ENCODE measurements at regions not wholly inside any gene's neighbourhood (a gene's known extent, or its start where the extent isn't known, plus 50 kb on each side); places are given as distances from the start of the nearest gene placed in this dataset.

DNA sequence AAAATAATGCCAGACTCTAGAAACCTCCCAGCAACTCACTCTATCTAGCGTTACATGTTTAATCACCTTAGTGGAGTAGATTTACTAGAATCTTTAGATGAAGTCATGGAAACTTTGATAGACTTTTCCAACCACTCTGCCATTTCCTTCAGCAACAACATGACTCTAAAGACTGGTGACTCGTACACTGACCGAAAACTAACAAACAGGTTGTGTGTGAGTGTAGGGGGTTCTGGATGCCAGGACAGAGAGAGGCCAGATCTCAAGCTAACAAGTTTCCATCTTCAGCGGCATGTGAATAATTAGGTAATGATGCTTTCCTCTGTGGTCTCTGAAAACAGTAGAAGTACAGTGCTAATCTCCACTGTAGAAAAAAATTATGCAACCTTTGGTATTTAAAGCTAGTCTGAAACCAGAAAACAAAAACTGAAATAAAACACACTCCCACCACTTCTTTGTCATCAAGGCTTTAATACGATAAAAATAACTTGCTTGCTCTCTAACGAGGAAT is 286.4 kb downstream of the PRDM5 start:
- Histone ChIP-seq H3K27me3 (ENCODE audit: insufficient read depth, low read length, poor library complexity, severe bottlenecking) (no peaks in the 10 kb centered on the region), H3K4me3 (ENCODE audit: low read length, poor library complexity, severe bottlenecking) (no peak overlapping the region), H3K4me2 (ENCODE audit: low read depth, low read length, poor library complexity, severe bottlenecking) (no peak overlapping the region), H3F3A (ENCODE audit: low read depth) (no peaks in the 10 kb centered on the region), H3K79me2 (ENCODE audit: insufficient read depth, low read length) (no peaks in the 10 kb centered on the region), H2AFZ (ENCODE audit: low read length) (no peak overlapping the region), H3K4me1 (ENCODE audit: insufficient read depth, low read length, poor library complexity, severe bottlenecking) (no peaks in the 10 kb centered on the region), H4K20me1 (ENCODE audit: insufficient read depth, low read length, poor library complexity, severe bottlenecking) (no peaks in the 10 kb centered on the region), H3K9me2 (replicated peaks; ENCODE audit: low read depth, low read length) (no peaks in the 10 kb centered on the region), H3K9ac (ENCODE audit: low read depth, low read length, poor library complexity, severe bottlenecking) (no peak overlapping the region), H3K36me3 (ENCODE audit: insufficient read depth, low read length) (no peaks in the 10 kb centered on the region), H3K9me3 (ENCODE audit: insufficient read depth, low read depth, low read length) (no peaks in the 10 kb centered on the region)
- TF ChIP-seq, protein P1, sequence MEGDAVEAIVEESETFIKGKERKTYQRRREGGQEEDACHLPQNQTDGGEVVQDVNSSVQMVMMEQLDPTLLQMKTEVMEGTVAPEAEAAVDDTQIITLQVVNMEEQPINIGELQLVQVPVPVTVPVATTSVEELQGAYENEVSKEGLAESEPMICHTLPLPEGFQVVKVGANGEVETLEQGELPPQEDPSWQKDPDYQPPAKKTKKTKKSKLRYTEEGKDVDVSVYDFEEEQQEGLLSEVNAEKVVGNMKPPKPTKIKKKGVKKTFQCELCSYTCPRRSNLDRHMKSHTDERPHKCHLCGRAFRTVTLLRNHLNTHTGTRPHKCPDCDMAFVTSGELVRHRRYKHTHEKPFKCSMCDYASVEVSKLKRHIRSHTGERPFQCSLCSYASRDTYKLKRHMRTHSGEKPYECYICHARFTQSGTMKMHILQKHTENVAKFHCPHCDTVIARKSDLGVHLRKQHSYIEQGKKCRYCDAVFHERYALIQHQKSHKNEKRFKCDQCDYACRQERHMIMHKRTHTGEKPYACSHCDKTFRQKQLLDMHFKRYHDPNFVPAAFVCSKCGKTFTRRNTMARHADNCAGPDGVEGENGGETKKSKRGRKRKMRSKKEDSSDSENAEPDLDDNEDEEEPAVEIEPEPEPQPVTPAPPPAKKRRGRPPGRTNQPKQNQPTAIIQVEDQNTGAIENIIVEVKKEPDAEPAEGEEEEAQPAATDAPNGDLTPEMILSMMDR (conservative IDR thresholded peaks at IDR 0.05; ENCODE audit: low read length) = no peak
- TF ChIP-seq EZH2phosphoT487 (IDR thresholded peaks at IDR 0.05; ENCODE audit: borderline replicate concordance) = no peak

DNA sequence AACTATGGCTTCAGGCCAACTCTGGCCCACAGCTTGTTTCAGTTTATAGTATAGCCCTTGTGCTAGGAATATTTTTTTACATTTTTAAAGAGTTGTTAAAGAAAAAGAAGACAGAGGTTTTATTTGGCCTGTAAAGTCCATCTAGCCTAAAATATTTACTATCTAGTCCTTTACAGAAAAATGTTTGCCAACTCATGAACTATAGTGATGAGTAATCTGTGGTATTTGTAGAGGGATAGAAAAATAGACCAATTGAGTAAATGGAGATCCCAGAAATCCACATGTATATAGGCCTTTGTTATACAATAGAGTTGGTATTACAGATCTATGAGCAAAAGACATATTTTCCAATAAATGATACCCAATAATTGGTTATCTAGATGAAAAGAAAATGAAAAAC is 288.7 kb downstream of the PRDM5 start:
- Histone ChIP-seq H2AFZ (ENCODE audit: low read length) (no peak overlapping the region), H3K27me3 (ENCODE audit: insufficient read depth, low read length, poor library complexity, severe bottlenecking) (no peaks in the 10 kb centered on the region), H3K4me3 (ENCODE audit: low read length, poor library complexity, severe bottlenecking) (no peak overlapping the region), H4K20me1 (ENCODE audit: insufficient read depth, low read length, poor library complexity, severe bottlenecking) (no peaks in the 10 kb centered on the region), H3K36me3 (ENCODE audit: insufficient read depth, low read length) (no peaks in the 10 kb centered on the region), H3F3A (ENCODE audit: low read depth) (no peaks in the 10 kb centered on the region), H3K4me1 (ENCODE audit: insufficient read depth, low read length, poor library complexity, severe bottlenecking) (no peaks in the 10 kb centered on the region), H3K79me2 (ENCODE audit: insufficient read depth, low read length) (no peaks in the 10 kb centered on the region), H3K4me2 (ENCODE audit: low read depth, low read length, poor library complexity, severe bottlenecking) (no peak overlapping the region), H3K9me3 (ENCODE audit: insufficient read depth, low read depth, low read length) (no peaks in the 10 kb centered on the region), H3K9me2 (replicated peaks; ENCODE audit: low read depth, low read length) (no peaks in the 10 kb centered on the region), H3K9ac (ENCODE audit: low read depth, low read length, poor library complexity, severe bottlenecking) (no peak overlapping the region)
- no peak for TF ChIP-seq EZH2phosphoT487 (IDR thresholded peaks at IDR 0.05; ENCODE audit: borderline replicate concordance)
- TF ChIP-seq, protein P1 (conservative IDR thresholded peaks at IDR 0.05; ENCODE audit: low read length) = no peak

DNA sequence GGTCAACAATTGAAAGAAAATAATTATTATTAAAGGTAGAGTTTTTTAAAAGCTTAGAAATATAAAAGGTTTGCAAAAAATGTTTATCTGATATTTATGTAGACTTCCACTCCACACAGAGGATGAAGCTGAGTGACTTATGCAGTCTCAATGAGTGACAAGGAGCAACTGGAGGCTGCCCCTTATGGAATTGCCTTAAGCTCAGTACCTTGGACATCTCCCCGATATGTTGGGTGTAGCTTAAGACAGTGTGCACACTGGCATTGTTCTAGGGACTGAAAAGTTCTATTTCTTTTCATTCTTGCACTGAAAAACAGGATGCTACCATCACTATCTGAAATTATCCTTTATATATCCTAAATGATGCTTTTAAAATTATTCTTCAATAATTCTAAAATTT is 292.1 kb downstream of the PRDM5 start:
- H3F3A ChIP-seq (ENCODE audit: low read depth) = no peaks in the 10 kb centered on the region
- TF ChIP-seq, protein P1 (conservative IDR thresholded peaks at IDR 0.05; ENCODE audit: low read length) = no peak
- TF ChIP-seq EZH2phosphoT487 (IDR thresholded peaks at IDR 0.05; ENCODE audit: borderline replicate concordance) = no peak
- H3K4me1 ChIP-seq (ENCODE audit: insufficient read depth, low read length, poor library complexity, severe bottlenecking) = no peaks in the 10 kb centered on the region

More for the DNA sequence above, 292.1 kb downstream of the PRDM5 start:
- Histone ChIP-seq H3K9me3 (ENCODE audit: insufficient read depth, low read depth, low read length) (no peaks in the 10 kb centered on the region), H3K4me2 (ENCODE audit: low read depth, low read length, poor library complexity, severe bottlenecking) (no peak overlapping the region), H3K36me3 (ENCODE audit: insufficient read depth, low read length) (no peaks in the 10 kb centered on the region), H3K9ac (ENCODE audit: low read depth, low read length, poor library complexity, severe bottlenecking) (no peak overlapping the region), H4K20me1 (ENCODE audit: insufficient read depth, low read length, poor library complexity, severe bottlenecking) (no peaks in the 10 kb centered on the region), H3K4me3 (ENCODE audit: low read length, poor library complexity, severe bottlenecking) (no peak overlapping the region), H3K27me3 (ENCODE audit: insufficient read depth, low read length, poor library complexity, severe bottlenecking) (no peaks in the 10 kb centered on the region), H2AFZ (ENCODE audit: low read length) (no peak overlapping the region), H3K79me2 (ENCODE audit: insufficient read depth, low read length) (no peaks in the 10 kb centered on the region), H3K9me2 (replicated peaks; ENCODE audit: low read depth, low read length) (no peaks in the 10 kb centered on the region)

Data from Loucy (cell line).